ENCODE measurements at regions not wholly inside any gene's neighbourhood (a gene's known extent, or its start where the extent isn't known, plus 50 kb on each side); places are given as distances from the start of the nearest gene placed in this dataset.

DNA sequence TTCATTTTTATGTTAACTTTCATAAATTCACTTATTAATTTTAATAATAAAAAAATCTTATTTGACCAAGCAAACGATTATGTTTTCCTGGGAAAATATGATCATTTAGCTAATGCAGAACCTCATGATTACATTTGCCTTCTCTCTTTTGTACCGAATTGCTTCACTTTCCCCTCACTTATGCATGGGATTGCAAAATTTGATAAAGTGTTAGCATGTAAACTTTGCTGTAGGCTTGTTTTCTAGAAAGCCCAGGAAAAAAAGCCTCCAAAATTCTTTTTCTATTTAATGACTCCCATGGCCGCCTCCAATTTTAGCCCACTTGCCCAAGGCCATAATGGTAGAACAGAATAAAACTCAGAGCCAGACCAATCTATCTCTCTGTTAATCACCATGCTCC is 82.8 kb upstream of the FBXL7 start:
- DNase-seq (ENCODE audit: low spot score), result no peak
- H3K27ac ChIP-seq, result no peak overlapping the region
- TF ChIP-seq, protein P1, sequence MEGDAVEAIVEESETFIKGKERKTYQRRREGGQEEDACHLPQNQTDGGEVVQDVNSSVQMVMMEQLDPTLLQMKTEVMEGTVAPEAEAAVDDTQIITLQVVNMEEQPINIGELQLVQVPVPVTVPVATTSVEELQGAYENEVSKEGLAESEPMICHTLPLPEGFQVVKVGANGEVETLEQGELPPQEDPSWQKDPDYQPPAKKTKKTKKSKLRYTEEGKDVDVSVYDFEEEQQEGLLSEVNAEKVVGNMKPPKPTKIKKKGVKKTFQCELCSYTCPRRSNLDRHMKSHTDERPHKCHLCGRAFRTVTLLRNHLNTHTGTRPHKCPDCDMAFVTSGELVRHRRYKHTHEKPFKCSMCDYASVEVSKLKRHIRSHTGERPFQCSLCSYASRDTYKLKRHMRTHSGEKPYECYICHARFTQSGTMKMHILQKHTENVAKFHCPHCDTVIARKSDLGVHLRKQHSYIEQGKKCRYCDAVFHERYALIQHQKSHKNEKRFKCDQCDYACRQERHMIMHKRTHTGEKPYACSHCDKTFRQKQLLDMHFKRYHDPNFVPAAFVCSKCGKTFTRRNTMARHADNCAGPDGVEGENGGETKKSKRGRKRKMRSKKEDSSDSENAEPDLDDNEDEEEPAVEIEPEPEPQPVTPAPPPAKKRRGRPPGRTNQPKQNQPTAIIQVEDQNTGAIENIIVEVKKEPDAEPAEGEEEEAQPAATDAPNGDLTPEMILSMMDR (conservative IDR thresholded peaks at IDR 0.05; ENCODE audit: low read depth), result no peak
- ChIA-PET POLR2A (ENCODE audit: low non-redundant PET) (no interaction called here), CTCF (no interaction called here)

DNA sequence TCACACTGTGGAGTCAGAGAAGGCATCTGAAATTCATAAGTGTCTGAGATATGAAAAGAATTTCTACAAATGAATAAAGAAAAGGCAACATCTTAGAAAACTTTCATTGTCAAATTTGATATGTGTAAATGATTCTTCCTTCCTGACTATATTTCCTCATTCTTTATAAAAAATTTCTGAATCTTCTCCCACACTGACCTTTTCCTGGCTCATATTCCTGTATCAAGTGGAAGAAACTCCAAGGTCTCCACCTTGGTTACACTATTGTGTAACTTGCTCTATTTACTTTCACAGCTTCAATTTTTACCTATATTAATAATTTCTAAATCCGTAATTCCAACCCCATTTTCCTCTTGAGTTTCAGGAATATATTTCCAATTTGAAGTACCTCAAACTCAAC is 93.5 kb upstream of the FBXL7 start:
- TF ChIP-seq, protein P1 (conservative IDR thresholded peaks at IDR 0.05; ENCODE audit: low read depth), result no peak
- POLR2A ChIA-PET (ENCODE audit: low non-redundant PET), result no interaction called here
- CTCF ChIA-PET, result no interaction called here
- no peak overlapping the region for H3K27ac ChIP-seq
- no peak for DNase-seq (ENCODE audit: low spot score)

DNA sequence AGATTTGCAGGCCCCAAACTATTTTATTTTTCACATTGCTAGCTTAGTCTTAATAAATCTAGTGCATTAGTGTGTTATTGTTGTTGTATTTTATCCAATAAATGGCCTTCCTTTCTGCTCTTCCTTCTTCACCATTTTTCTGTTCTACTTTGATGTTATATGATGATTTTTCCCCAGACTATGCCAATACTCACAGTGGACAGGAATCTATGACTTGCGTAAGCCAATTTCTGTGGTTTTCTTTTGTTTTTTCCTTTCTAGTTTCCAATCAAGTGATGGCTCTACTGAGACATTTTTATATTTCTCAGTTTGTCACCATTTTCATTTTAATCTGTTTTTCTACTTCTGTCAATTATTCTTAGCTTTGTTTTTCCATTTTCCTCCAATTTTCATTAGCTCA is 106.8 kb upstream of the FBXL7 start:
- H3K27ac ChIP-seq, result no peak overlapping the region
- CTCF ChIA-PET, result no interaction called here
- DNase-seq (ENCODE audit: low spot score), result no peak
- POLR2A ChIA-PET (ENCODE audit: low non-redundant PET), result no interaction called here
- TF ChIP-seq, protein P1 (conservative IDR thresholded peaks at IDR 0.05; ENCODE audit: low read depth), result no peak

DNA sequence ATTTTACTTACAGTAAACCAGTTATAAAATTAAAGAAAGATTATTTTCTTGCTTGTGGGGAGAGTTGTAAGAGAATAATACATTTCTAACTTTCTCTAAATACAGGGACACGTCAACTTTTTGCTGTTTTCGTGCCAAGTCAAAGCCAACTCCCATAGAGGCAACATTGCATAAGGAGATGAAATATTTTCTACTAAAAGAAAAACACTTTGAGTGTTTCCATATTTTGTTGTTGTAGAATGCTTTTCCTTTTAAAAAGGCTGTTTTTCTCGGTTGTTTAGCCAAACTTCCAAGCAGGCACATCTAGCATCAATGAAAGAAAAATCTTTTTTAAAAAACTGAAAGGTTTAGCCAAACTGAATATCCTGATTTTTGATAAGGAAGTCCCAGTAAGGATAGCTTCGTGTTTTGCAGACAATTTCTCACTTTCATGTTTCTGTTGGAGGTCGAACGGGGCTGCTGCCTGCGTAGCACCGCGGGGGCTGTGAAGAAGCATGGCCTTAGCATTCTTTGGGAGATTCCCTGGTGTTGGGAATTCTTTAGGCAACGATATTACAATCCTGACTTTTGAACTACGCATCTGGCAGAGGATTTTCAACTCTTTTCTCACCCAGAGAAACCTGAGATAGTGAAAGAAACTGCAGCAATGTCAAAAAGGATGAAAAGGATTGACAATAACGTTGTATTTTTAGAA is 108.1 kb upstream of the FBXL7 start:
- H3K27ac ChIP-seq, result no peak overlapping the region
- no peak for DNase-seq (ENCODE audit: low spot score)
- CTCF ChIA-PET, result interaction anchor here (0.7 kb wide), 2 partner anchors 219 to 286 kb away, joined by 3 to 4 read pairs; no protein-coding TSS in a partner anchor
- POLR2A ChIA-PET (ENCODE audit: low non-redundant PET), result no interaction called here
- TF ChIP-seq, protein P1 (conservative IDR thresholded peaks at IDR 0.05; ENCODE audit: low read depth), result no peak

DNA sequence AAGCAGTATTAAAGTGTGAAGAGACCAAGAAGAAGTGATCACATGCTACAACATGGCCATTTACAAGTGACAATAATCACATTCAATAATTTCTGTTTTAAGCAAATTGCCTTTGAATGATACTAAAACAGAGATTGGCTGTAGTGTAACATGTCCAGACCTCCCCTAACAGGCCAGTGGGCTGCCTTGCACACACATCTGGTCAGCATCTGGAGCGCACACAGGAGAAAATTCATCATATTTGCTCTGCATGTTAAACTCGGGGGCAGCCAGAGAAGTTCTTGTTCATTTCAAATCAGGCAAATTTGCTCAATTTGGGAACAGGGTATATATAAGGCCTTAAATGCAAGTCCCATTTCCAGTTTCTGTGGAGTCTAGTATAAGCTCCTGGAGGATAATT is 111.1 kb upstream of the FBXL7 start:
- ChIA-PET POLR2A (ENCODE audit: low non-redundant PET) (no interaction called here), CTCF (interaction anchor here (0.6 kb wide), 1 partner anchor 569 kb away, joined by 5 read pairs; no protein-coding TSS in a partner anchor)
- no peak for DNase-seq (ENCODE audit: low spot score)
- TF ChIP-seq, protein P1 (conservative IDR thresholded peaks at IDR 0.05; ENCODE audit: low read depth), result no peak
- H3K27ac ChIP-seq, result no peak overlapping the region

GRCh38 chr5:15387931-15388524 is 112.0 kb upstream of the FBXL7 start:
- CTCF ChIA-PET, result no interaction called here
- DNase-seq (ENCODE audit: low spot score), result no peak
- no peak overlapping the region for H3K27ac ChIP-seq
- TF ChIP-seq, protein P1 (conservative IDR thresholded peaks at IDR 0.05; ENCODE audit: low read depth), result no peak
- POLR2A ChIA-PET (ENCODE audit: low non-redundant PET), result no interaction called here

Data from RWPE1 (cell line).